Activated naive CD4-positive, alpha-beta T cell treated with anti-CD3 and anti-CD28 coated beads, Interleukin-2, amount 50 U/mL, for 16 hours (primary cell): ENCODE measurements at regions not wholly inside any gene's neighbourhood (a gene's known extent, or its start where the extent isn't known, plus 50 kb on each side); places are given as distances from the start of the nearest gene placed in this dataset.
A peak's percentile ranks its signal among the peaks of the same experiment; 100 is the strongest.
"Not testable (repeated sequence)": the region's sequence is repeated elsewhere in the genome, so short reads cannot be mapped to it uniquely, and the experiment has no call there.

ENCODE experiments used
- DNase-seq: peaks from one replicate; pipeline ENCODE4 v3.0.0-alpha.2; 2020

DNA sequence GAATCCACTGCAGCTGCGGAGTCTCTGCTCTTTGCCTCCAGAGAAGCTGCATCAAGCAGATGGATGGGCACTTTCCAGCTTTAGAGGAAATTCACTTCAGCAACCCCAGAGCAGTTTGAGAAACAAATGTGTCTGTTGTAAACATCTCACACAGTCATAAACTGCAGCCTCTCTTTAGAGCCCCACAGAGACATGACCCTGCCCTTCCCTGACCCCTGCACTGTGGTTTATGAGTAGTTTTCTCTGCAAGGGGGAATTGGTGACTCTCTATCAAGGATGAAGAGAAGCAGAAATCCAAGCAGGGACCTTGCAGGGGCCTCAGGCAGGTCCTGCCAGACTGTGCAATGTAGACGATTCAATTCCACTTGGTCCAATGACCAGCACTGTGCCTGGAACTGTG, 160.2 kb downstream of the SH2D4B start:
- no peak for DNase-seq

GRCh38 chr10:80699602-80700039, 161.9 kb downstream of the SH2D4B start:
- peak; percentile 71 for DNase-seq

GRCh38 chr10:80700252-80700651, 162.6 kb downstream of the SH2D4B start:
- no peak for DNase-seq

- DNase-seq = no peak
Measured at GRCh38 chr10:80700760-80701444, 163.2 kb downstream of the SH2D4B start.

- no peak for DNase-seq
Measured at GRCh38 chr10:80701706-80702105, 164.0 kb downstream of the SH2D4B start.

DNA sequence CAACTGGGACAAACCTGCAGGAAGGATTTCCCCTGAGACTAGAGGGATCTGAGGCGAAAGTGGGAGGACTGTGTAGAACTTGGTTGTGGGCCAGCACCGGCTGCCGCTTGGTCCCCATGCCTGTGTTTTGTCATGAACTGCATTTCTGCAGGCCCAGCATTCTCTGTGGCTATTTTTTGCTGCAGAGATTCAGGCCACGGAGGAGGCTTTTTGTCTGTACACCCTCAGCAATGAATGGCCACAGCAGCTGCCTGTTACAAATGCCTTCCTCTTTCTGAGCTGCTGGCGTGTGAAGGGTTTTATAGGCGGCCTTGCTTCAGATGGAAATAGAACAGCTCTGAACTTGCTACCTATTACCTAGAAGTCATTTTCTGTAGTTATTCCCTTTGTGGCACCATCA, 164.4 kb downstream of the SH2D4B start:
- no peak for DNase-seq

- DNase-seq = no peak
Measured at GRCh38 chr10:80705899-80706298, 168.2 kb downstream of the SH2D4B start.

DNA sequence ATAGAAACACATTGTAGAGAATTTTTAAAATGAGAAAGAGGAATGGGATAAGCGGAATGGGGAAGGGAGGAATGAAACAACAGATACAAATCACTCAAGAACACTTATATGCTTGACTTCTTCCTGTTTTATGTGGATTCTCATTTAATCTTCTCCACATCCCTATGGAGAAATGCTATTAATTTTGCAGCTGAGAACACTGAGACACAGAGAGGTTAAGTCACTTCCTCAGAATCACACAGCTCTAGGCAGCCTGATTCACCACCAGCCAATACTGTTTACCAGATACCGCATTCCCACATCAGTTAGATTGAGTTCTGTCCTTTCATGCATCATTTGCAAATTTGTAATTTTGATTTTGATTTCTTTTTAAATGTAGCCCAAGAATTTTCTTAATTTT, 170.5 kb downstream of the SH2D4B start:
- DNase-seq = no peak

- no peak for DNase-seq
Measured at GRCh38 chr10:80708808-80709207, 171.1 kb downstream of the SH2D4B start.

- no peak for DNase-seq
Measured at GRCh38 chr10:80709866-80710265, 172.2 kb downstream of the SH2D4B start.

DNA sequence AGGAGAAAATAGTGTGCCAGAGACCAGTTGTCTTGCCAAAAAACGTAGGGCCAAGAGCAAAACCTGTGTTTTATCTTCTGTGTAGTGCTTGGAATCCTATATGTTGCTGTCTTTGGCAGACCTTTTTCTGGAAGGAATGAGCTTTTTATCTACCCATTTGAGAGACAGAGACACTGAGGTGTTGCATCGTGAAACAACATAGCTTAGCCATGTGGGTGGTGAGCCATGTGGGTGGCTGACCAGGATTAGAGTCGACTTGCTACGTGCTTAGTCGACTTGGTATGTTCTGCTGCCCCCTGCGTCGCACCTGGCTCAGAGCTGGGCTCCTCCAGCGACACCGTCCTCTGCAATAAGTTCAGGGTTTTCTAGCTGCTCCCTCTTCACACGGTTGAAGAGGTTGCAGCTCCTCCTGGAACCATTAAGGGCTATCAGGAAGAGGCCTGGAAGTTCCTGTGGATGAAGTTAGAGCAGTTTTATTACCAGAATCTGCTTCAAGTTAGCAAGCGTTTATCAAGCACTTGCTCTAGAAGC, 175.8 kb downstream of the SH2D4B start:
- DNase-seq = no peak

DNA sequence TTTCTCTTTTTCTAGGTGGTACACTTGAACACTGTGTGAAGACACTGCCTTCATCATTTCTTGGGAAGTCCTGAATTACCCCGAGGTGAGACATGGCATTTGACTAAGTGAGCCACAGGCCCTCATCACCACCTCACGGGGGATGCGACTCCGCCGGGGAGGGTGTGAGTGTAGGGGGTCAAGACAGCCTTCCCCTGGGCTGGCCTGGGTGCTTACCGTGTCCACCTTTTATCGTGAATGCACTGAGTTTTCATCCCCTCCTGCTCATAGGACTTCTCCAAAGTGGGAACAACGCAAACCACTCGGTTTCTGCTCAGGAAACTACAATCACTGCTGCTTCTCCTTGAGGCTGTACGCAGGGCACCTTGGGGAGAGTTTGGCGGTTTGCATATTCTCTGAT, 176.9 kb downstream of the SH2D4B start:
- no peak for DNase-seq

GRCh38 chr10:80718024-80718423, 180.3 kb downstream of the SH2D4B start:
- no peak for DNase-seq

DNA sequence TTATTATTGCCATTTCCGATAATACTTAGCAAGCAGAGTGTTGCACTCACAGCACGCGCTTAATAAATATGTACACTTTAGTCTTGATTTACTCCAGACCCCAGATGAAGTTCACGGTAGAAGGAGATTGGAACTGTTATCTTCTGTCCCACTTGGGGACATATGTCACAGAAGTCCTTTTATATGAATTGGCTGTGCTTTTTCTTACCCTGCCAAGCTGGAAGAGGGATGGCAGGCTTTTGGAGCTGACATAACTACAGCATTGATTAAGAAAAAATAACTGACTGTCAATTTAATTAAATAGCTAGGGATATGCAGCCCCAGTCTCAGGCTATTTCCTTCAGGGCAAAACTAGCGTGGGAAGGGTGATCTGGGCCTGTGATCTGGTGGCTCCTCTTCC, 182.2 kb downstream of the SH2D4B start:
- no peak for DNase-seq

DNA sequence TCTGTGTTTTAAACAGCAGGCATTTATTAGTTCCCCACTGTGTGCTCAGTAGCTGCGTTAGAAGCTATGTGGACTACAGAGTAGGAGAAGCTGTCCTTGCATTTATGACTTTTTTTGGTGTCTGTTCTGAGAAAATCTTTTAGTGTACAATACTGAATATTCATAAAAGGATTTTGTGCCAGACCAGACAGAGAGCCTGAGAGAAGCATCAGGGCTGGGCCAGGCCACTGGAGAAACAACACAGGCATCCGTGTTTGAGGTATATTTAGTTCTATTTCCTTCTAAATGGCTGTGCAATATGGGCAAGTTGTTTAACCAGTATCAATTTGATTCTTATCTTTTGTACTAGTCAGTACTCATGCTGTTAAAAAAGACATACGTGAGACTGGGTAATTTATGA, 182.8 kb downstream of the SH2D4B start:
- no peak for DNase-seq

DNA sequence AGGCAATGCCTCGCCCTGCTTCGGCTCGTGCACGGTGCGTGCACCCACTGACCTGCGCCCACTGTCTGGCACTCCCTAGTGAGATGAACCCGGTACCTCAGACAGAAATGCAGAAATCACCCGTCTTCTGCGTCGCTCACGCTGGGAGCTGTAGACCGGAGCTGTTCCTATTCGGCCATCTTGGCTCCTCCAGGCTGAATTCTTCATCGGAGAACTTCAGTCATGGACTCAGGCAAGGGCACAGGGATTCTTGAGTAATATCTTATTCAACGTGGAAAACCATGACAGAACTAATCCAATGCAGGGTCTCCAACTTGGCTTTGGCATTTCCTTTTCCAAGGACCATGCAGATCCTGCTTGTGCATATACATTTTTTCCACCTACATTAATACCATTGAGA, 190.7 kb downstream of the SH2D4B start:
- DNase-seq = not testable (repeated sequence)

DNA sequence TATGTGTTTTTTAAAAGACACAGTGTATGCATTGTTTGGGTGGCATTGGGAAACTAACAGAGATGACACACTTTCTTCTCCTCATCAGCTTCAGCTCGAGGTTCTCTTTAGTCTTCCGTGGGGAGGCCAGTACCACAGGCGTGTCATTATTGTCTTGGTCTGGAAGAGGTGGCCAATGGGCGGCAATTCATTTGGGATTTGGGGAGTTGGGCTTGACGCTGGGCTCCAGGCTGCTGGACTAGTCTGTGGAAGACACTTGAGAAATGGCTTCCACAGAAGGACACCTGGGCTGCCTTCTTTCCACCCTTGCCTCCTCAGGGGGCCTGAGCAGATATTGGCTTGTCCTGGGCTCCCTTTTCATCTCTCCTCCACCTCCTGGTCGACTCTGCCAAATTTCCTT, 192.2 kb downstream of the SH2D4B start:
- no peak for DNase-seq

GRCh38 chr10:80730522-80730921, 192.8 kb downstream of the SH2D4B start:
- DNase-seq = no peak

DNA sequence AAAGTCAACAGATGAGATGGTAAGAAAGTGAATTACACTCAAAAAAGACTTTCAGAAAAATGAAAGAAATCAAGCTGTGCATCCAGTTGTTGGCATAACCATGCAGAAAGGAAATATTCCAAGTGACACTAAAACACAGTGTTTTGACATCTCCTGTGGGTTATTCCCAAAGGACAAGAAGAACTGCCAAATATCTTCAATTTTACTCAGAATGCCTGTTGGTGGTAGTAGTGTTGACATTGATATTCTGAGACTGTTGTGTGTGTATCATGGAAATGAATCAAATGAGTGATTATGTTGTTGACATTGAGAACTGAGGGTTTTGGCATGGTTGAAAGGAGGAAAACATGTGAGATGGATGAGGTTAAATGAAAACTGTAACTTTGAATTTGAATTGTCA, 196.9 kb downstream of the SH2D4B start:
- no peak for DNase-seq

GRCh38 chr10:80737209-80737608, 199.5 kb downstream of the SH2D4B start:
- no peak for DNase-seq

- no peak for DNase-seq
Measured at GRCh38 chr10:80739328-80739727, 201.6 kb downstream of the SH2D4B start.

DNA sequence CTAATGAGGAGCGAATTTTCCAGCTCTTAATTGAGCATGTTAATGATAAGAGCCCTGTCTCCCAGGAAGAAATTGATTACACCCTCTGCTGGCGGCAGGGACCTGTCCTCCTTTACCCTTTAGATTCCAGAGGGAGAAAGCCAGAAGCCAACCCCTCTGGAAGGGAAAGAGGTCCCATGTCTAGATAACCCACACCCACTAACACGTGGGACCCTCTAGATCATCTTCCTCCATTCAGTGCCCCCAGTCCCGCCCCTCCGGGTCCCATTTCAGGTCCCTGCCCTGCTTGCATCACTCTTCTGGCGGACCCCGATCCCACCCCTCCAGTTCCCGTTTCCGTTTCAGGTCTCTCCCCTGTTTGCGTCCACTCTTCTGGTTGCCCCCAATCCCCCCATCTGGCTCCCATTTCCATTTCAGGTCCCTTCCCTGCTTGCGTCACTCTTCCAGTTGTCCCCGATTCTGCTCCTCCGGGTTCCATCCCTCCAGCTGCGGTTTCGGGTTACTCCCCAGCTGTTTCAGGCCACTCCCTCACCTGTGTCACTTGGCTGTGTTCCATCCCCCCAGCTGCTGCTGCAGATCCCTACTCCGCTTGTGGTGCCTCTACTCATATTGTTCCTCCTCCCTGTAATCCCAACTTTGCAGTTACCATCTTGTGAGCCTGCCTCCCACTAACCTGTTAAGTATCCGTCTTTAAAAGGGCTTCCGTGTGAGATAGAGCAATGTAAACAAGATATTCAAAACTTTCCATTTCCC, 202.4 kb downstream of the SH2D4B start:
- DNase-seq = no peak

- DNase-seq = no peak
Measured at GRCh38 chr10:80741278-80741677, 203.6 kb downstream of the SH2D4B start.

DNA sequence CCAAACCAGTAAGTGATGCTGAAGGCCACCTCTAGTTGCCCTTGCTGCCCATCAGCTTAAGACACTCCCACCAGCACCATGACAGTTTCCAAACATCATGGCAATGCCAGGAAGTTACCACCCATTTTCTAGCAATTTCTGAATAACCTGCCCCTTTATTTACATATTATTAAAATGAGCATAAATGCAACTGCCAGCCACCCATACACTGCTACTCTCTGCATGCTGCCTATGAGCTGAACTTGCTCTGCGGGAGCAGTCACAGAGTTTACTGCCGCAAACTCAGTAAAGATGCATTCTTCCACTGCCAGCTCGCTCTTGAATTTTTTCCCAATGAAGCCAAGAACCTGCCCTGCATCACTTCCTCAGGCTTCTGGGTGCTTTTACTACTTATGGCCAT, 212.6 kb downstream of the SH2D4B start:
- no peak for DNase-seq
